NOMO-1 treated with DMSO at 0.1 percent for 48 hours (cell line): ENCODE measurements at regions not wholly inside any gene's neighbourhood (a gene's known extent, or its start where the extent isn't known, plus 50 kb on each side); places are given as distances from the start of the nearest gene placed in this dataset.
"Not testable (repeated sequence)": the region's sequence is repeated elsewhere in the genome, so short reads cannot be mapped to it uniquely, and the experiment has no call there.

ENCODE experiments used
- DNase-seq: peaks from one replicate; lab custom pipeline; 2025; ENCODE audit not compliant: unreplicated experiment; lab: John Stamatoyannopoulos, UW

DNA sequence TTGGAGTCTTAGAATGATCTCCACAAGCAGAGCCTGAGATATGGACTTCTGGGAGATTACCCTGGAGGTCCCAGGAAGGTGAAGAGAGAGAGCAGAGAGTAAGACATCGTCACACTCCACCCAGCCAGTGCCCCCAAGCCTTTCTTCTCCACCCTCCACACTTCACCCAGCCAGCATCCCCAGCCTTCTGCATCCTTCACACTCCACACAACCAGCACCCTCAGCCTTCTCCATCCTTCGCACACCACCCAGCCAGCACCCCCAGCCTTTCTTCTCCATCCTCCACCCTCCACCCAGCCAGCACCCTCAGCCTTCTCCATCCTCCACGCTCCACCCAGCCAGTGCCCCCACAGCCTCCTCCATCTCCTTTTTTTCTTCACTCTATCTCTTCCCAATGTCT is 603.9 kb upstream of the B3GAT1 start:
- no peak for DNase-seq

DNA sequence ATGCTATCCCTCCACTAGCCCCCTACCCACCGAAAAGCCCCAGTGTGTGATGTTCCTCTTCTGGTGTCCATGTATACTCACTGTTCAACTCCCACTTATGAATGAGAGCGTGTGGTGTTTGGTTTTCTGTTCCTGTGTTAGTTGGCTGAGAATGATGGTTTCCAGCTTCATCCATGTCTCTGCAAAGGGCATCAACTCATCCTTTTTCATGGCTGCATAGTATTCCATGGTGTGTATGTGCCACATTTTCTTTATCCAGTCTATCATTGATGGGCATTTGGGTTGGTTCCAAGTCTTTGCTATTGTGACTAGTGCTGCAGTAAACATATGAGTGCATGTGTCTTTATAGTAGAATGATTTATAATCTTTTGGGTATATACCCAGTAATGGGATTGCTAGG is 599.3 kb upstream of the B3GAT1 start:
- not testable (repeated sequence) for DNase-seq

DNA sequence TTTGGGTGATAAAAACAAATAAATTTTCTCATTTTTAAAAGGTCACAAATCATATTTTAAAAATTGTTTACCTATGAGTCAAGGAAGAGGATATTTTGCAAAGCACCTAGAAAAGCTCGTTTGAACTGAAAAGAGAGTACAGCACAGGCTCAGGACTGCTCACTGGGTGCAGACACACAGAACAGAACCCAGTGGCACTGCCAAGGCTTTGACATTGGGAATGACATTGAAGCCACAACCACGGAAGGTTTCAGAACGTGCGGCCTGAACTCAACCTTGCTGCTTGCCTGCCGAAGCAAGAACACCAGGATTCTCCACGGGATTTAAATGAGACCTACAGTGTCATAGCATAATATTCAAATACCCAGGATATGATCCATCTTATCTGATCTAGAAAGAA is 597.1 kb upstream of the B3GAT1 start:
- no peak for DNase-seq

DNA sequence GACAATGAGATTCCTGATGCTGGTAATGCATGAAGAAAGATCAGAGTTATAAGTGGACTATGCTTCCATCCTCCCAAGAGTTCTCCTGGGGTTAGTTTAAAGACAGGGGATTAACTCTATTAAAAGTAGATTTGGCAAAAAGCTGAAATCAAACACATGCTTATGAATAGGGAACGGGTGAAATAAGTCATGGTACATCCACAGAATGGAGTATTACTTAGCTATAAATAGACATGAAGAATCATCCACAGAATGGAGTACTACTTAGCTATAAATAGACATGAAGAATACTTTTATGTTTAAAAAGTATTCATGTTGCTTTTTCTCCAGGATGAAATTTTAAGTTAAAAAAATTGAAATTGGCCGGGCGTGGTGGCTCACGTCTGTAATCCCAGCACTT is 596.4 kb upstream of the B3GAT1 start:
- no peak for DNase-seq

DNA sequence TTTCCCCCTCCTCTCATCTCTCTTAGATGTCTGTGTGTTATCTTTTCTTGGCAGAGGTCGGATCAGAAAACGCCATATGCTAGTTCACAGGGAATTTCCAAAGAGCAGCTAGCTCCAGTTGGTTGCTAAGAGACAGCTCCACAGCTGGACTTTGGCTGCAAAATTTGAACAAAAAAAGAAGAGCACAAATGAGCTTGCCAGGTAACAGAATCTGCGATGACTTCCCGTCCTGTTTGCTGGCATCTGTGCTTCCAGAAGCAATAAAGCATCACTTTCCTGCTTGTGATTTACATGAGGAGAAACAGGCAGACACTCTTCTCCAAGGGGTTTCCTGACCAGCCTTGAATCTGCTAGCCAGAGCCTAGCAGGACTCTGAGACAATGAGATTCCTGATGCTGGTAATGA is 596.0 kb upstream of the B3GAT1 start:
- DNase-seq = no peak

DNA sequence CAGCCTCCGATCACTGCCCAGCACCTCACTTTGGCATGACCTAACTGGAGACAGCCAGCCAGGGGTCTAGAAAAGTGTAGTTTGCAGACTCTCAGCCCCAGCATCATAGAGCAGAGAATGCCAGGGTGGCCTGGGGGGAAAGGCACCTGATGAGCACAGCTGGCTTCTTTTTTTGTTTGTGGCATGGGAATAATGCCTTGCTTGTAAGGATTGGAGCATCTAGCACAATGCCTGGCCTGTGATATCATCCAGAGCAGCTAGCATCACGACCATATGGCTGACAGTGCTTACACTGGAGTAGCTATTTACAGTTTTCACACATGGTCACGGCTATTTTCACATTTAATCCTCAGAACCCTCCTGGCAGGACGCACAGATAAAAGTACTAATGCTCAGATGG is 594.8 kb upstream of the B3GAT1 start:
- DNase-seq = no peak

DNA sequence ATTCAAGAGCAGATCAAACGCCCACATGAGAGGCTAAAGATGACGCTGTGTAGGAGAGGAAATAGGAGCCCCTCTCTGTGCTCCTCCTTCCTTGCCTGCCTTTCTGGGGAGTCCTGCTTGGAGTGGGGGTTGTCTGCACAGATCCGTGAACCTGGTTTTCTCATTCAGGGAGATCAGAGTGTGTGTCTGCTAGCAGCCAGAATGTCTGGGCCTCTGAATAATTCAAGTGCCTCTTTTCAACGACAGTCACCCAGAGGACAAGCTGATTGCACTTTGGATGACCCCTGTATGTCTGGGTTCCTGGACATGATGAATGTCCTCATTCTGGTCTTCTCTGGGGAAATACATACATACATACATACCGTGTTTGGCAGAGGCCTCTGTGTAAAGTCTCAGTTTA is 592.5 kb upstream of the B3GAT1 start:
- DNase-seq = no peak

DNA sequence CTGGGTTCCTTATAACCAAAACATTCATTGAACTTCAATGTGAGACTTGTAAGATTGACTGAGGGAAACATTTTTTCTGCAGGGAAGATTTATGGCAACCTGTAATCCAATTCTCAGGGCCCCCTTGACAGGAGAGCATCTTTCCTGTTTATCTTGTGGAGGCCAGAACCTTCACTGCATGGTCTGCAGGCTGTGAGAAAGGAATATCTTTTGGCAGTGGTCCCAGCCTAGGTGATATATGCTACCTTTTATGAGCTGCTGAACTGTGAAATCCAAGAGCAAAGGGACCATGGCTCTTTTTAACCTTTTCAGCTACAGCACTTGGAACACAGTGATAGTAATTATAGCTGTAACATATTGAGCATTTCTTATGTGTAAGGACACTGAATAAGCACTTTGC is 590.2 kb upstream of the B3GAT1 start:
- DNase-seq = no peak

DNA sequence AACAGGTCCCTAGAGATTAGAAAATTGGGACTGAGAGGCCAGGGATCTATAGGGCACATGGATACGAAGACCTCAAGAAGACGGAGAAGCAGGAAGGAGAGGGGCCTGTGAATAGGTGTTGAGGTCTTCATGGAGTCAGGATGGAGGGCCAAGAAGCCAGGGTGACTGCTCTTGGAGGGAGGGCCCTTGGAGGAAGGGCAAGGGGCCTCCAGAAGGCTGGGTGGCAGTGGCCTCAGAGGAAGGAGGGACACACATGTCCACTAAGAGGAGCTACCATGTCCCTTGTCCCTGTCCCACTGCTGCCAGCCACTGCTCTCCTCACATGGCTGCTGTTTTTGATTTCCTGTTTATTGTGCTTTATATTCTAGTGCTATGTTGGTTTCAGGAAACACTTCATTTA is 589.5 kb upstream of the B3GAT1 start:
- no peak for DNase-seq

DNA sequence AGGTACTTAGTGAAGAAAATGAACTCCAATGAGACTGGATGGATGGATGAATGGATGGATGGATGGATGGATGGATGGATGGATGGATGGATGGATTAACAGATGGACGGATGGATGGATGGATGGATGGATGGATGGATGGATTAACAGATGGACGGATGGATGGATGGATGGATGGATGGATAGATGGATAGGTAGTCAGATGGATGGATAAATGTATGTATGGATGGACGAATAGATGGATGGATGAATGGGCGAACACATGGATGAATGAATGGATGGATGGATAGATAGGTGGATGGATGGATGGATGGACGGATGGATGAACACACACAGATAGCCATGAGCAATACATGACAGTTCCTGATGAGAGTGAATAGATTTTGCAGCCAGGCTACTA is 589.0 kb upstream of the B3GAT1 start:
- DNase-seq = not testable (repeated sequence)

DNA sequence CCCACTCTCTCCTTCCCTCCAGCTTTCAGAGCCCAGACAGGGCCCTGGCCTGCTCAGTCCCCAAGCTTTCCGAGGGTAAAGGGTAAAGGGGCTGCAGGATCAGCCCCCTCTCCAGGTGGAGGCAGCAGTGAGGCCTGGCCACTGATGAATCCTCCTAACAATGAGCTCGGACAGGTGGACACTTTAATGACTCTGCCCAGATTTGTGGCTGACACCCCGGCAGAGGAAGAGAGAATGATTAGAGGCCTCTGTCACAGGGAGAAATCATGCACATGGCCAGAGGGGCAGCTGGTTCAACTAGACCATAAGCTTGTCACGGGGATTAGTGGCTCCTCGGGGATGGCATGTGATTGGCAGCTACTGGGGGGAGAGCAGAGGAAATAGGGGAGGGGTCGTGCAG is 587.5 kb upstream of the B3GAT1 start:
- DNase-seq = no peak

DNA sequence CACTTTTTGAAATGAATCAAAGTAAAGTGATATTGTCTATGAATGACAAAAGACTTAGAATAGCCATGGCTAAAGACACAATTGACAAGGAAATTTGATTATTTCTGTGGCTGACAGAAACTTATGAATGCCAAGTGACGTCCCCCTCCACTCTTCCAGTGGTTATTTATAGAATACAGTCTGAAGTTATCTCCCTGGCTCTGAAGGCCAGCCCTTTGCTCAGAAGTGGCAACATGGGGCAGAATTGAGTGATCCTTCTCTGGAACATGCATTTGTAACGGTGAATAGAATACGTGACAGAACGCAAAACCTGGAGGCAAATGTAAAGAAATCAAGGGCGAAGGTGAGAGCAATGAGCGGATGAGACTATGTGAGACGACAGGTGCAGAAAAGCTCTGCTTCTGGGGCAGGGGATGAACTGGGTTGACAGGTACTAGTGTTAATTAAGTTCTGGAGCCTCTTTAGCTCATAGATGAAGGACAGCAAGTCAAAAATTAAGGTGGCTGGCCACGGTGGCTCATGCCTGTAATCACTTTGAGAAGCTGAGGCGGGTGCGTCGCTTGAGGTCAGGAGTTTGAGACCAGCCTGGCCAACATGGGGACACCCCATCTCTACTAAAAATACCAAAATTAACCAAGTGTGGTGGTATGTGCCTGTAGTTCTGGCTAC is 585.7 kb upstream of the B3GAT1 start:
- DNase-seq = no peak

DNA sequence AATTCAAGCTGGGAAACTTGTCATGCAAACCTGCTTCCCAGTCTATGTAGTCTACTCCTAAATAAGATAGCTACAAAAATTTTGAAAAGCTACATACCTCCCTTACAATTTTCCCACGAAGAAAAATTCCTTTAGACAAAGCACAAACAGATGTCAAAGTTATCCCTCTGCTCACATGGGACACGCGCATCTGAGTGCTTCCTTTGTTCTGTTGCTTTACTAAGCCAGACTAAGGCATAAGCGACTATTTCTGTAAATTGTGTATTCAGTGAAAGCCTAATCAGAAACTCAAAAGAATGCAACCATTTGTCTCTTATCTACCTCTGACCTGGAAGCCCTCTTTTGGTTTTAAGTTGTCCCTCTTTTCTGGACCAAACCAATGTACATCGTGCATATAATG is 583.7 kb upstream of the B3GAT1 start:
- DNase-seq = no peak

DNA sequence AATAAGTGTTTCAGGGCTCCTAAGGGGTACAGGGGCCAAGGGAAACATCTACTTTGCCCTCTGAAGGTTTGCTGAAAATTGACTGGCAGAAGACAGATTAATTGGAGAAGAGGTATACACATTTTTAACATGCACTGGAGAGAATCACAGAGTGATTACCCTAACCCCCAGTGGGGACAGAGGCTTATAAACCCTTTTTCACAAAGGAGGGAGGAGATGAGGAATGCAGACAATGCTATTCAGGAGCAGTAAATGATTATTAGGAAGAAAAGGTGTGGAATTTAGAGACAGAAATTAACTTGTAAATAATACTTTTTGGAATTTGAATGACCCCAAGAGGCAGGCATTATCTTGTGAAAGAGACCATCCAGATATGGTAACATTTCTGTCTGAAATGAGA is 582.4 kb upstream of the B3GAT1 start:
- no peak for DNase-seq

DNA sequence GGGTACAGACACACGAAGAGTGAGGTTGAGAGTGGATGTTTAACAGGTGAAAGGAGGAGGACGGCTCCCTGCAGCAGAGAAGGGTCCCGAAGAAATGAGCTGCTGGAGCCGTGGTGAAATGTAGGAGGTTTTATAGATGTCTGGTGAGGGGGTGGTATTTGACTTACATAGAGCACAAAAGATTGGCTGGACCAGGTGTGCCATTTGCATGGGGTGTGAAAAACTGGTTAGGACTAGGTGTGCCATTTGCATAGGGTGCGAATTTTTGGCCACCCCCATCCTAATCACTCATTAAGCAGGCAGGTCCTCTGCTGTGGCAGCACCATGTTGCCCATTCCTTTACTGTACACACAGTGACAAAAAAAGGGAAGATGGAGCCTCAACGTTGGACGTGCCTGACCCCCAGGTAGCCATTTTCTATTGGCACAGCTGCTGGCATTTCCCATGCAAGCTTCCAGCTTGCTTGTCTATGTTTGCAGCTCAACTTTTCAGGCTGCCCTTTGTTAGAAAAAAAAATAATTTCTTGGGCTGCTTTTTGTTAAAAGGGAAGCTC is 581.7 kb upstream of the B3GAT1 start:
- no peak for DNase-seq

DNA sequence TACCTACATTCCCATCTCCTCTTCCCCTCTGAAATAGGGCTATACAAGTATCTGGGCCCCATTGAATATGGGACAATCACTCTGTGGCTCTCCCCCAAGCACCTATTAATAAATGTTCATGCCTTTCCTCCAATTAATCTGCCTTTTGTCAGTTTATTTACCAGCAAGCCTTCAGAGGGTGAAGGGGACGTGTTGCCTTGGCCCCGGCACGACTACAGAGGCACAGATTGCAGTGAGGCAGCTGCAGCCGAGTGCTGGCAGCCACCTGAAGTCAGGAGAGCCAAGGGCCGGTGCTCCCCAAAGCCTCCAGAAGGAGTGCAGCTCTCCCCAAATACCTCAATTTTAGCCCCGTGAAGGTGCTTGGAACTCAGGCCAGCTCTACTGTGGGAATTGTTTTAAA is 580.9 kb upstream of the B3GAT1 start:
- no peak for DNase-seq

DNA sequence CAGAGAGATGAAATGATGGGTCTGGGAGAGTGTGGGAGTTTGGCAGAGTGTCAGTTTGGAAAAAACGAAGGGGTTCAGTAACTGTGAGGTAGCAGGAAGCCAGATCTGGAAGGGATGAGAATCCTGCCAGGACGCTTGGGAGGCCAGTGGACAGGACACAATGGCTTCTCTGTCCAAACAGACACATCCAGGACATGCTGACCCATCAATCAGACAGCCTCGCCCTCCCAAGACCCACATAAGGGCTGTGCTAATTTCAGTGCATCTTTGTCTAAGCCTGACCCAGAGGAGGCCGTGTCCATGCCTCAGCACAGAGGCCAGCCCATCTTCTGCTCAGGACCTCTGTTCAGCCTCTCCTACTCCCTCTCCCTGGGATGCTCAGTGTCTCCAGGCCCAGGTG is 576.5 kb upstream of the B3GAT1 start:
- DNase-seq = no peak

DNA sequence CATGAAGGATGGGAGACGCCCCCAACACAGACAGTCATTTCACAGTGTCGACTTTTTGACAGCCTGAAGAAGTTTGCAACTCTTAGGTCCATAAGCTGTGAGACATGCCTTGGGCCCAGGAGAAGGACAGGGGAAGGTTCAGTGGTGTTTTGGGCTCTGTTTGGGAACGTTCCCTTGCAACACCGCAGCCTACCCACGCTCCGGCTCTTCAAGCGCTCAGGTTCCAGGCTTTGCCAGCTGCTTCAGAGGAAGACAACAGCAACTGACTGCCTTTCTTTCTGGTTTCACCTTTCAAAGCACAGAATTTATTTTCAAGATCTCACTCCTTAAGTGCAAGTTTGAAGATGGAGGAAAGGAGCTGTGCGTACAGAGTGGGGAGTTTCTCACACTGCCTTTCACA is 575.8 kb upstream of the B3GAT1 start:
- DNase-seq = no peak

DNA sequence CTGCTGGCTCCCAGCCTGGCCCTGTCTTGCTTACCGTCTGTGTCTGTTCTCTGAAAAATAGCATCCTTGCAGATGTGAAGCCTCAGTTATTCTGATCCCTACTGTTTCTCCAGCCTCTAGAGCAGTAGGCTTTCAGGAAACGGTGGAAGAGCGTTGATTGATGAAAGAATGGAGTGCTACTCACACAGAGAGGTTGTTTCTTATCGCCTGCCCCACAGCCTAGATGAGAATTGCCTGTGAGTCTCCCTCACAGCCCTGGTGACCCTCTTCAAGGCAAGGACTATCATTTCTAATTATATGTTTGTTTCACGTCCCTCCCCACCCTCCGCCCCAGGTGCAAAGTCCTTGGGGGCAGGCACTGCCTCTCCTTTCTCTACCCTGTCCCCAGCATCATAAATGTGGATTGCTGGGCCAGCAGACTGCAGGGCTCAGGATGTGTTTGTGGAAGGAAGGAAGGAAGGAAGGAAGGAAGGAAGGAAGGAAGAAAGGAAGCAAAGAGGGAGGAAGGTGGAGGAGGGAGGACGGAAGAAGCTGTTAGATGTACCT is 575.3 kb upstream of the B3GAT1 start:
- no peak for DNase-seq

DNA sequence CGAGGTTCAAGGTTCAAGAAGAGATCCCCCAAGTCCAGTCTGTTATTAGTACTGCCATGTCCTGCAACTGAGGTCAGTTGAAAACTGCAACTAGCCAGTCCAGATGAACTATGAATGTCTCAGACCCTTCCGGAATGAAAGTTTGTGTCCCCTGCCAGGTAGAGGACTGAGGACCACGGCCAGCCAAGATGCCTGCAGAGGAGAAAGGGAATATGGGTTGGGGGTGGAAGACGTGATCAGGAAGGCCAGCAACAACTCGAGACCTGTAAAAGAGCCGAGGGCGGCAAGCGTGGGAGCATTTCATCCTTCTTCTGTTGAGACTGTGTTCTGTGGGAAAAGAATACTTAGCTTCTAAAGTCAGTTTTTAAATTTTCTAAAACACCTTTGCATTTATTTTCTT is 572.4 kb upstream of the B3GAT1 start:
- DNase-seq = no peak

DNA sequence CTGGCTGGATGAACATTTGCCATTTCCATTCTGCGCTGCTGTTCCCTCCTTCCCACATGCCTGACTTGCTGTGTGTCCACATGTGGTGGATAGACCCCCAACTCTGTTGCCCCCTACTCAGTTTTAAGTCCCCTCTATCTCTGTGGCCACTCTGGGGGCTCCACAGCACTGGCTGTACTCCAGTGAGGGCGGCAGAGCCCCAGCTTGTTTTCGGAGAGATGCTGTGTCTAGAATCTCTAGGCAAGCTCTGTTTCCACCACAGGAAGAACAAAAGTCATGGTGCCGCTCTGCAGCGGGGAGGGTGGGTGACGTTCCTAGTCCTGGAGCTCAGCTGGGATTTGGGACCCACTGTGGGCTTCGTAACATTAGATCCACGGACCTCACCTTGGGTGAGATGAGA is 570.4 kb upstream of the B3GAT1 start:
- DNase-seq = not testable (repeated sequence)

DNA sequence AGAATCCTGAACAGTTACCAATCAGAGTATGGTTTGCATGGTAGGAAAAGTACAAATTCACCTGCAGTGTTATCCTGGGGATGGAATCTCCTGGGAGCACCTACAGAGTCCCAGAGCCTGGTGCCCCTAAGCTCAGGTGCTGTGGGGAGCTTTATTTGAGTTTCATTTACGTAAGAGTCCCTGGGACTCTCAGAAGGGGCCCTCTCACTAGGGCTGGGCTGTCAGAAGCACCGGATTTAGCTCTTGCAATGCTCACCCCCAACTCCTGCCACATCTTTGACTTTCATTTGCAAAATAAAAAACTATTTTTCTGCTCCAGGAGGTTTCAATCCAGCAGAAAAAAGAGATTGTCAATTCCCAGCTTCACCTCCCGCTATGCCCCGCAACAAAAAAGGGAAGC is 569.8 kb upstream of the B3GAT1 start:
- no peak for DNase-seq
